Adipose tissue (tissue), 3 donors: ENCODE measurements at regions not wholly inside any gene's neighbourhood (a gene's known extent, or its start where the extent isn't known, plus 50 kb on each side); places are given as distances from the start of the nearest gene placed in this dataset.

Experiments used
- H3K27ac ChIP-seq: one replicate; pipeline ENCODE4 v1.5.1; 2013; ENCODE audit warnings: low read depth, low read length
- WGBS, 3 donors: extraction: QIAGEN DNeasy Blood & Tissue Kit; methylation state at CpG; one replicate each; pipeline ENCODE4 v1.1.7; 2013; 5-methylcytosine and 5-hydroxymethylcytosine counted together
- donor health status: healthy with polysubstance abuse.
- donor health status: Bipolar disorder and iron deficiency.
- donor health status: healthy.

- WGBS, 3 donors, result 28 to 67% (median 57%) methylated on average over 5 of the region's 5 CpGs
- H3K27ac ChIP-seq, result no peak overlapping the region
These were observed 714.8 kb downstream of the DHX35 start for GRCh38 chr20:39676857-39677391.

- no peak overlapping the region for H3K27ac ChIP-seq
- WGBS, 3 donors, result 88 to 94% (median 92%) methylated on average over 6 of the region's 6 CpGs
These were observed 714.1 kb downstream of the DHX35 start for GRCh38 chr20:39676241-39676640.

GRCh38 chr20:39674842-39675241 is 712.7 kb downstream of the DHX35 start:
- WGBS, 3 donors, result 51 to 60% (median 55%) methylated on average over 2 of the region's 2 CpGs
- H3K27ac ChIP-seq, result no peak overlapping the region

GRCh38 chr20:39670988-39671387 is 708.8 kb downstream of the DHX35 start:
- 38 to 47% (median 45%) methylated on average over 2 of the region's 2 CpGs for WGBS, 3 donors
- H3K27ac ChIP-seq, result no peak overlapping the region

- H3K27ac ChIP-seq, result no peak overlapping the region
- WGBS, 3 donors, result 81 to 90% (median 84%) methylated on average over 2 of the region's 2 CpGs
These were observed 707.5 kb downstream of the DHX35 start for GRCh38 chr20:39669659-39670058.

GRCh38 chr20:39668038-39668437 is 705.9 kb downstream of the DHX35 start:
- H3K27ac ChIP-seq, result no peak overlapping the region
- WGBS, 3 donors, result 82 to 85% (median 83%) methylated on average over 3 of the region's 3 CpGs

- H3K27ac ChIP-seq, result no peak overlapping the region
- 0 to 46% (median 0%) methylated on average over 1 of the region's 1 CpG for WGBS, 3 donors
These were observed 699.7 kb downstream of the DHX35 start for GRCh38 chr20:39661833-39662232.

- WGBS, 3 donors, result 81 to 92% (median 89%) methylated on average over 2 of the region's 2 CpGs
These were observed 698.8 kb downstream of the DHX35 start for GRCh38 chr20:39660965-39661364.

GRCh38 chr20:39660226-39660625 is 698.1 kb downstream of the DHX35 start:
- WGBS, 3 donors, result 94 to 97% (median 95%) methylated on average over 1 of the region's 1 CpG
- no peak overlapping the region for H3K27ac ChIP-seq

More at GRCh38 chr20:39660965-39661364, 698.8 kb downstream of the DHX35 start:
- no peak overlapping the region for H3K27ac ChIP-seq

- WGBS, 3 donors, result 59 to 79% (median 76%) methylated on average over 9 of the region's 9 CpGs
- H3K27ac ChIP-seq, result no peak overlapping the region
These were observed 696.7 kb downstream of the DHX35 start for GRCh38 chr20:39658662-39659409.

- 62 to 71% (median 69%) methylated on average over 4 of the region's 4 CpGs for WGBS, 3 donors
These were observed 692.0 kb downstream of the DHX35 start for GRCh38 chr20:39654171-39654570.

GRCh38 chr20:39651645-39652325 is 689.6 kb downstream of the DHX35 start:
- no peak overlapping the region for H3K27ac ChIP-seq
- WGBS, 3 donors, result 51 to 64% (median 60%) methylated on average over 9 of the region's 9 CpGs

More at GRCh38 chr20:39654171-39654570, 692.0 kb downstream of the DHX35 start:
- no peak overlapping the region for H3K27ac ChIP-seq

GRCh38 chr20:39646874-39647413 is 684.8 kb downstream of the DHX35 start:
- H3K27ac ChIP-seq, result no peak overlapping the region
- WGBS, 3 donors, result 48 to 81% (median 79%) methylated on average over 7 of the region's 7 CpGs

- no peak overlapping the region for H3K27ac ChIP-seq
- WGBS, 3 donors, result 17 to 27% (median 22%) methylated on average over 3 of the region's 3 CpGs
These were observed 683.0 kb downstream of the DHX35 start for GRCh38 chr20:39645131-39645530.

- 59 to 88% (median 79%) methylated on average over 1 of the region's 1 CpG for WGBS, 3 donors
- no peak overlapping the region for H3K27ac ChIP-seq
These were observed 681.1 kb downstream of the DHX35 start for GRCh38 chr20:39643292-39643691.

GRCh38 chr20:39641423-39641822 is 679.3 kb downstream of the DHX35 start:
- H3K27ac ChIP-seq, result no peak overlapping the region
- 64 to 72% (median 70%) methylated on average over 4 of the region's 4 CpGs for WGBS, 3 donors

- H3K27ac ChIP-seq, result no peak overlapping the region
- WGBS, 3 donors, result 90 to 96% (median 94%) methylated on average over 8 of the region's 8 CpGs
These were observed 678.0 kb downstream of the DHX35 start for GRCh38 chr20:39640147-39640546.

- H3K27ac ChIP-seq, result no peak overlapping the region
- 15 to 31% (median 29%) methylated on average over 2 of the region's 2 CpGs for WGBS, 3 donors
These were observed 676.6 kb downstream of the DHX35 start for GRCh38 chr20:39638731-39639130.

GRCh38 chr20:39633689-39634088 is 671.5 kb downstream of the DHX35 start:
- H3K27ac ChIP-seq, result no peak overlapping the region
- WGBS, 3 donors, result 50 to 76% (median 74%) methylated on average over 7 of the region's 7 CpGs
